ENCODE measurements at regions not wholly inside any gene's neighbourhood (a gene's known extent, or its start where the extent isn't known, plus 50 kb on each side); places are given as distances from the start of the nearest gene placed in this dataset.
"Not testable (repeated sequence)": the region's sequence is repeated elsewhere in the genome, so short reads cannot be mapped to it uniquely, and the experiment has no call there.

- Histone ChIP-seq H3K27ac (ENCODE audit: low read depth, low read length) (no peak overlapping the region), H3K56ac (ENCODE audit: low read length) (no peak overlapping the region), H3K79me2 (ENCODE audit: control insufficient read depth, insufficient read depth, low read length) (no peaks in the 10 kb centered on the region), H2BK5ac (ENCODE audit: low read length) (no peak overlapping the region), H3K18ac (ENCODE audit: low read length) (no peak overlapping the region), H2BK15ac (replicated peaks; ENCODE audit: low read depth) (no peak overlapping the region), H2BK120ac (ENCODE audit: low read depth, low read length) (no peak overlapping the region), H3K79me1 (ENCODE audit: low read length) (no peaks in the 10 kb centered on the region), H3K4ac (ENCODE audit: low read depth, low read length) (no peak overlapping the region), H3K36me3 (ENCODE audit: control insufficient read depth, insufficient read depth, low read length) (no peaks in the 10 kb centered on the region), H4K8ac (ENCODE audit: low read depth, low read length) (no peak overlapping the region), H3K27me3 (ENCODE audit: insufficient read depth, low read length, poor library complexity) (no peaks in the 10 kb centered on the region), H3K4me1 (ENCODE audit: control insufficient read depth, low read depth, low read length) (no peaks in the 10 kb centered on the region), H3K9ac (ENCODE audit: low read length) (no peak overlapping the region), H3K23ac (ENCODE audit: low read length) (no peak overlapping the region), H4K5ac (ENCODE audit: low read length) (no peak overlapping the region), H3K4me3 (ENCODE audit: low read length) (no peak overlapping the region), H3K4me2 (ENCODE audit: low read length) (no peak overlapping the region), H2AK5ac (ENCODE audit: low read length) (no peak overlapping the region)
- no CpG with 5 or more reads among the region's 2 CpGs for WGBS (ENCODE audit: extremely low coverage, insufficient coverage, low lambda C conversion rate)
- DNase-seq, result no peak
Measured at GRCh38 chr5:101024299-101024698, 121.2 kb upstream of the ST8SIA4 start.

- no peak overlapping the region for H3K18ac ChIP-seq (ENCODE audit: low read length)
- no peak for DNase-seq
- no peak overlapping the region for H3K4ac ChIP-seq (ENCODE audit: low read depth, low read length)
- no peak overlapping the region for H3K56ac ChIP-seq (ENCODE audit: low read length)
- no peak overlapping the region for H2BK15ac ChIP-seq (replicated peaks; ENCODE audit: low read depth)
- H2AK5ac ChIP-seq (ENCODE audit: low read length), result no peak overlapping the region
- no peaks in the 10 kb centered on the region for H3K79me2 ChIP-seq (ENCODE audit: control insufficient read depth, insufficient read depth, low read length)
- H2BK120ac ChIP-seq (ENCODE audit: low read depth, low read length), result no peak overlapping the region
- no peaks in the 10 kb centered on the region for H3K36me3 ChIP-seq (ENCODE audit: control insufficient read depth, insufficient read depth, low read length)
- no peak overlapping the region for H3K9ac ChIP-seq (ENCODE audit: low read length)
- WGBS (ENCODE audit: extremely low coverage, insufficient coverage, low lambda C conversion rate), result no CpG with 5 or more reads among the region's 1 CpG
- no peaks in the 10 kb centered on the region for H3K4me1 ChIP-seq (ENCODE audit: control insufficient read depth, low read depth, low read length)
- H3K4me2 ChIP-seq (ENCODE audit: low read length), result no peak overlapping the region
- H3K27me3 ChIP-seq (ENCODE audit: insufficient read depth, low read length, poor library complexity), result no peaks in the 10 kb centered on the region
- H3K27ac ChIP-seq (ENCODE audit: low read depth, low read length), result no peak overlapping the region
- H3K23ac ChIP-seq (ENCODE audit: low read length), result no peak overlapping the region
- H4K8ac ChIP-seq (ENCODE audit: low read depth, low read length), result no peak overlapping the region
- H3K79me1 ChIP-seq (ENCODE audit: low read length), result no peaks in the 10 kb centered on the region
- no peak overlapping the region for H2BK5ac ChIP-seq (ENCODE audit: low read length)
- H3K4me3 ChIP-seq (ENCODE audit: low read length), result no peak overlapping the region
- H4K5ac ChIP-seq (ENCODE audit: low read length), result no peak overlapping the region
Measured at GRCh38 chr5:101018299-101018698, 115.2 kb upstream of the ST8SIA4 start.

GRCh38 chr5:101012880-101013279 lies 109.8 kb upstream of the ST8SIA4 start:
- Histone ChIP-seq H3K18ac (ENCODE audit: low read length) (no peak overlapping the region), H3K27me3 (ENCODE audit: insufficient read depth, low read length, poor library complexity) (no peaks in the 10 kb centered on the region), H3K36me3 (ENCODE audit: control insufficient read depth, insufficient read depth, low read length) (no peaks in the 10 kb centered on the region), H3K9ac (ENCODE audit: low read length) (no peak overlapping the region), H3K4me2 (ENCODE audit: low read length) (no peak overlapping the region), H2BK15ac (replicated peaks; ENCODE audit: low read depth) (no peak overlapping the region), H3K4ac (ENCODE audit: low read depth, low read length) (no peak overlapping the region), H4K8ac (ENCODE audit: low read depth, low read length) (no peak overlapping the region), H3K27ac (ENCODE audit: low read depth, low read length) (no peak overlapping the region), H3K79me1 (ENCODE audit: low read length) (no peaks in the 10 kb centered on the region), H3K4me3 (ENCODE audit: low read length) (no peak overlapping the region), H2AK5ac (ENCODE audit: low read length) (no peak overlapping the region), H3K4me1 (ENCODE audit: control insufficient read depth, low read depth, low read length) (peaks cover 4% of the 10 kb centered on the region), H3K79me2 (ENCODE audit: control insufficient read depth, insufficient read depth, low read length) (no peaks in the 10 kb centered on the region), H4K5ac (ENCODE audit: low read length) (no peak overlapping the region), H3K56ac (ENCODE audit: low read length) (no peak overlapping the region), H3K23ac (ENCODE audit: low read length) (no peak overlapping the region), H2BK120ac (ENCODE audit: low read depth, low read length) (no peak overlapping the region), H2BK5ac (ENCODE audit: low read length) (no peak overlapping the region)
- WGBS (ENCODE audit: extremely low coverage, insufficient coverage, low lambda C conversion rate), result no CpG with 5 or more reads among the region's 2 CpGs
- DNase-seq, result peak; percentile 45

- Histone ChIP-seq H2BK15ac (replicated peaks; ENCODE audit: low read depth) (no peak overlapping the region), H4K5ac (ENCODE audit: low read length) (no peak overlapping the region), H3K4me2 (ENCODE audit: low read length) (no peak overlapping the region), H3K4ac (ENCODE audit: low read depth, low read length) (peak overlapping the region; percentile 55), H3K27me3 (ENCODE audit: insufficient read depth, low read length, poor library complexity) (no peaks in the 10 kb centered on the region), H3K9ac (ENCODE audit: low read length) (no peak overlapping the region), H3K79me1 (ENCODE audit: low read length) (no peaks in the 10 kb centered on the region), H3K4me3 (ENCODE audit: low read length) (no peak overlapping the region), H4K8ac (ENCODE audit: low read depth, low read length) (peak overlapping the region; percentile 76), H2BK120ac (ENCODE audit: low read depth, low read length) (no peak overlapping the region), H2AK5ac (ENCODE audit: low read length) (no peak overlapping the region), H3K18ac (ENCODE audit: low read length) (peak overlapping the region; percentile 80), H3K79me2 (ENCODE audit: control insufficient read depth, insufficient read depth, low read length) (no peaks in the 10 kb centered on the region), H3K23ac (ENCODE audit: low read length) (no peak overlapping the region), H3K36me3 (ENCODE audit: control insufficient read depth, insufficient read depth, low read length) (no peaks in the 10 kb centered on the region), H2BK5ac (ENCODE audit: low read length) (peak overlapping the region; percentile 66), H3K4me1 (ENCODE audit: control insufficient read depth, low read depth, low read length) (peaks cover 4% of the 10 kb centered on the region), H3K27ac (ENCODE audit: low read depth, low read length) (peak overlapping the region; percentile 71), H3K56ac (ENCODE audit: low read length) (peak overlapping the region; percentile 47)
- no CpG with 5 or more reads among the region's 9 CpGs for WGBS (ENCODE audit: extremely low coverage, insufficient coverage, low lambda C conversion rate)
- DNase-seq, result peak; percentile 66
Measured at GRCh38 chr5:101009758-101010519, 106.9 kb upstream of the ST8SIA4 start.

- Histone ChIP-seq H3K4me3 (ENCODE audit: low read length) (no peak overlapping the region), H3K18ac (ENCODE audit: low read length) (no peak overlapping the region), H3K36me3 (ENCODE audit: control insufficient read depth, insufficient read depth, low read length) (no peaks in the 10 kb centered on the region), H4K5ac (ENCODE audit: low read length) (no peak overlapping the region), H4K8ac (ENCODE audit: low read depth, low read length) (no peak overlapping the region), H3K56ac (ENCODE audit: low read length) (no peak overlapping the region), H2BK120ac (ENCODE audit: low read depth, low read length) (no peak overlapping the region), H3K4ac (ENCODE audit: low read depth, low read length) (no peak overlapping the region), H3K4me2 (ENCODE audit: low read length) (no peak overlapping the region), H3K79me1 (ENCODE audit: low read length) (no peaks in the 10 kb centered on the region), H2BK15ac (replicated peaks; ENCODE audit: low read depth) (no peak overlapping the region), H3K27me3 (ENCODE audit: insufficient read depth, low read length, poor library complexity) (no peaks in the 10 kb centered on the region), H3K79me2 (ENCODE audit: control insufficient read depth, insufficient read depth, low read length) (no peaks in the 10 kb centered on the region), H3K23ac (ENCODE audit: low read length) (no peak overlapping the region), H2AK5ac (ENCODE audit: low read length) (no peak overlapping the region), H3K27ac (ENCODE audit: low read depth, low read length) (no peak overlapping the region), H2BK5ac (ENCODE audit: low read length) (no peak overlapping the region), H3K9ac (ENCODE audit: low read length) (no peak overlapping the region), H3K4me1 (ENCODE audit: control insufficient read depth, low read depth, low read length) (no peaks in the 10 kb centered on the region)
- no CpG with 5 or more reads among the region's 1 CpG for WGBS (ENCODE audit: extremely low coverage, insufficient coverage, low lambda C conversion rate)
- no peak for DNase-seq
Measured at GRCh38 chr5:100992354-100992753, 89.3 kb upstream of the ST8SIA4 start.

GRCh38 chr5:100983601-100984000 lies 80.5 kb upstream of the ST8SIA4 start:
- H3K23ac ChIP-seq (ENCODE audit: low read length); H3K27me3 ChIP-seq (ENCODE audit: insufficient read depth, low read length, poor library complexity); H3K79me1 ChIP-seq (ENCODE audit: low read length); H3K27ac ChIP-seq (ENCODE audit: low read depth, low read length); H3K4me3 ChIP-seq (ENCODE audit: low read length); H4K5ac ChIP-seq (ENCODE audit: low read length); H3K9ac ChIP-seq (ENCODE audit: low read length); H4K8ac ChIP-seq (ENCODE audit: low read depth, low read length); H2BK120ac ChIP-seq (ENCODE audit: low read depth, low read length); H3K4ac ChIP-seq (ENCODE audit: low read depth, low read length); H2BK5ac ChIP-seq (ENCODE audit: low read length); H2BK15ac ChIP-seq (replicated peaks; ENCODE audit: low read depth); H3K56ac ChIP-seq (ENCODE audit: low read length); H3K18ac ChIP-seq (ENCODE audit: low read length); H3K4me2 ChIP-seq (ENCODE audit: low read length); H3K4me1 ChIP-seq (ENCODE audit: control insufficient read depth, low read depth, low read length); H2AK5ac ChIP-seq (ENCODE audit: low read length); H3K36me3 ChIP-seq (ENCODE audit: control insufficient read depth, insufficient read depth, low read length); H3K79me2 ChIP-seq (ENCODE audit: control insufficient read depth, insufficient read depth, low read length): not testable (repeated sequence)
- DNase-seq, result peak; percentile 36
- no CpG with 5 or more reads among the region's 6 CpGs for WGBS (ENCODE audit: extremely low coverage, insufficient coverage, low lambda C conversion rate)

All from mesendoderm (in vitro differentiated cells).